Fibroblast of lung (primary cell): ENCODE measurements at regions not wholly inside any gene's neighbourhood (a gene's known extent, or its start where the extent isn't known, plus 50 kb on each side); places are given as distances from the start of the nearest gene placed in this dataset.
A peak's percentile ranks its signal among the peaks of the same experiment; 100 is the strongest.

Source experiments
- DNase-seq, 2 donors: peaks; one replicate each; pipeline versions ENCODE4 v3.0.0 to v3.0.0-alpha.2; 2010; ENCODE audit warnings: low read depth in 2 of 2
- H2AFZ ChIP-seq: 2 replicates; pipeline ENCODE4 v1.5.1; 2012; ENCODE audit warnings: low read length, control low read depth, inconsistent platforms
- H3K27ac ChIP-seq: 2 replicates; pipeline ENCODE4 v1.5.1; 2011; ENCODE audit warnings: low read length, control low read depth; ENCODE audit not compliant: insufficient read depth
- H3K27me3 ChIP-seq: 2 replicates; pipeline ENCODE4 v1.5.1; 2011; ENCODE audit warnings: mild to moderate bottlenecking, low read length; ENCODE audit not compliant: control insufficient read depth, insufficient read depth
- H3K36me3 ChIP-seq: 2 replicates; pipeline ENCODE4 v1.5.1; 2011; ENCODE audit warnings: low read length; ENCODE audit not compliant: control insufficient read depth, insufficient read depth
- H3K4me1 ChIP-seq: 2 replicates; pipeline ENCODE4 v1.5.1; 2011; ENCODE audit warnings: low read length; ENCODE audit not compliant: control insufficient read depth, insufficient read depth; ENCODE audit errors: extremely low read depth
- H3K4me2 ChIP-seq: 2 replicates; pipeline ENCODE4 v1.5.1; 2011; ENCODE audit warnings: low read length, control low read depth; ENCODE audit not compliant: insufficient read depth; ENCODE audit errors: extremely low read depth
- H3K4me3 ChIP-seq, 4 experiments: fragments of 200-600 bp in 1 of 4; sonication (generic) in 1 of 4; replicated peaks in 1 of 4; 2 replicates each; pipeline ENCODE4 v1.5.1; 2011 to 2016; ENCODE audit warnings: low read length in 4 of 4, low read depth in 3 of 4, mild to moderate bottlenecking in 3 of 4, control low read depth in 2 of 4, inconsistent platforms in 1 of 4, mixed read lengths in 1 of 4; ENCODE audit not compliant: insufficient read depth in 1 of 4; ENCODE audit errors: control extremely low read depth in 1 of 4
- H3K79me2 ChIP-seq: 2 replicates; pipeline ENCODE4 v1.5.1; 2012; ENCODE audit warnings: mild to moderate bottlenecking, low read length, inconsistent platforms; ENCODE audit not compliant: control insufficient read depth, insufficient read depth
- H3K9ac ChIP-seq: 2 replicates; pipeline ENCODE4 v1.5.1; 2011; ENCODE audit warnings: mild to moderate bottlenecking, low read length, control low read depth; ENCODE audit not compliant: insufficient read depth
- H3K9me3 ChIP-seq: 2 replicates; pipeline ENCODE4 v1.5.1; 2012; ENCODE audit warnings: low read depth, low read length; ENCODE audit not compliant: control insufficient read depth, insufficient read depth
- H4K20me1 ChIP-seq: 2 replicates; pipeline ENCODE4 v1.5.1; 2011; ENCODE audit warnings: low read length; ENCODE audit not compliant: control insufficient read depth, insufficient read depth; ENCODE audit errors: extremely low read depth
- CTCF ChIP-seq, 2 donors: IDR thresholded peaks in 1 of 2; conservative IDR thresholded peaks in 1 of 2; 1 replicate in 1 of 2; 2 replicates in 1 of 2; pipeline ENCODE4 v1.5.1; 2011 to 2012; ENCODE audit warnings: low read length in 2 of 2, control low read depth in 1 of 2, inconsistent platforms in 1 of 2, low read depth in 1 of 2, mild to moderate bottlenecking in 1 of 2
- EZH2 ChIP-seq: IDR thresholded peaks from 2 replicates; pipeline ENCODE4 v1.5.1; 2012; ENCODE audit warnings: low read length, control low read depth, mild to moderate bottlenecking; ENCODE audit errors: missing control alignments

- Histone ChIP-seq H3K27me3 (no peaks in the 10 kb centered on the region), H3K9ac (no peak overlapping the region), H3K79me2 (no peaks in the 10 kb centered on the region), H3K36me3 (no peaks in the 10 kb centered on the region), H2AFZ (no peak overlapping the region), H4K20me1 (no peaks in the 10 kb centered on the region), H3K27ac (no peak overlapping the region), H3K4me1 (peaks cover 2% of the 10 kb centered on the region), H3K9me3 (no peaks in the 10 kb centered on the region), H3K4me3 (no peak overlapping the region), H3K4me2 (no peak overlapping the region)
- TF ChIP-seq CTCF (conservative IDR thresholded peaks at IDR 0.05 in 1 of 2, IDR thresholded peaks at IDR 0.05 in 1 of 2; ENCODE audit: low read depth in 1 of 2, low read length in 2 of 2), result no peak
- TF ChIP-seq EZH2, result no peak
- no peak for DNase-seq
These were observed 138.1 kb downstream of the TTC32 start for GRCh38 chr2:19763731-19764130.

DNA sequence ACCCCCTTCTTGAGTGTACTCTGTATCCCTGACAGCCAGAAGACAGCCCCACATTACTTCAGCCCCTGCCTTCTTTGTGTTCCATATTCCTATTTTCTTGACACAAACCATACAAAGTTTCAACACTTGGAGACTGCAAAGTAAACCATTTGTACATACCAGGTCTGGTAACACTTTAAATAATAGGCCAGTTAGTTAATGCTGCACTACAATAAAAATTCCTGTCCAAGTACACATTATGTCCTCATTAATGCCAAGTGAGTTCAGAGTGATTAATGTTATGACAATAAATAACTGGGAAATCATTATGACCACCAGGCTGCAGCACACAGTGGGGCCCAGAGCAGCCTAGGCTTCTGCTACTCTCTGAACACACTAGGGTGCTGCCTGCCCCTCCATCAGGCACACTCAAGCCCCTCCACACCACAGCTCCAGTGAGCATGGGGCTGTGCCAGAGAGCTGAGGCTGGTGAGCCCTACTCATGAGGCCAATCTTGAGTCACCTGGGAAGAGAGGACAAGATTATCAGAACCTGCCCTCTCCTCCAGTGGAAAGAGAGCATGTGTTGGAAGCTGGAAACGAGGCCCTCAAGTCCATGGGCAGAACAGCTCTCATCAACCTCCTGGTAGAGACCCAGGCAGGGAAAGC, 138.7 kb downstream of the TTC32 start:
- Histone ChIP-seq H4K20me1 (no peaks in the 10 kb centered on the region), H3K4me3 (no peak overlapping the region), H3K4me2 (no peak overlapping the region), H3K9ac (no peak overlapping the region), H3K36me3 (no peaks in the 10 kb centered on the region), H3K27ac (no peak overlapping the region), H3K27me3 (no peaks in the 10 kb centered on the region), H3K79me2 (no peaks in the 10 kb centered on the region), H2AFZ (no peak overlapping the region), H3K4me1 (peaks cover 2% of the 10 kb centered on the region), H3K9me3 (no peaks in the 10 kb centered on the region)
- DNase-seq, result no peak
- TF ChIP-seq EZH2, result no peak
- TF ChIP-seq CTCF (conservative IDR thresholded peaks at IDR 0.05 in 1 of 2, IDR thresholded peaks at IDR 0.05 in 1 of 2; ENCODE audit: low read depth in 1 of 2, low read length in 2 of 2), result no peak

GRCh38 chr2:19762142-19762541, 139.6 kb downstream of the TTC32 start:
- no peaks in the 10 kb centered on the region for H3K79me2 ChIP-seq
- no peaks in the 10 kb centered on the region for H3K36me3 ChIP-seq
- H4K20me1 ChIP-seq, result no peaks in the 10 kb centered on the region
- H3K9ac ChIP-seq, result no peak overlapping the region
- DNase-seq, result peak in 1 of 2 donors; percentile 92
- H3K27ac ChIP-seq, result no peak overlapping the region
- no peak overlapping the region for H3K4me2 ChIP-seq
- no peak for TF ChIP-seq CTCF (conservative IDR thresholded peaks at IDR 0.05 in 1 of 2, IDR thresholded peaks at IDR 0.05 in 1 of 2; ENCODE audit: low read depth in 1 of 2, low read length in 2 of 2)
- TF ChIP-seq EZH2, result no peak
- no peak overlapping the region for H3K4me3 ChIP-seq
- H2AFZ ChIP-seq, result no peak overlapping the region
- no peaks in the 10 kb centered on the region for H3K27me3 ChIP-seq
- peaks cover under 1% of the 10 kb centered on the region for H3K4me1 ChIP-seq
- no peaks in the 10 kb centered on the region for H3K9me3 ChIP-seq
